GM13976 (cell line): ENCODE measurements at regions not wholly inside any gene's neighbourhood (a gene's known extent, or its start where the extent isn't known, plus 50 kb on each side); places are given as distances from the start of the nearest gene placed in this dataset.

Experiments
- DNase-seq: peaks from one replicate; pipeline ENCODE4 v3.0.0; 2012; ENCODE audit warnings: low spot score
- CTCF ChIP-seq: IDR thresholded peaks from 2 replicates; pipeline ENCODE4 v1.5.1; 2012; ENCODE audit warnings: borderline replicate concordance, mild to moderate bottlenecking; ENCODE audit not compliant: insufficient read depth; ENCODE audit errors: extremely low read depth, missing control alignments, control extremely low read depth
- in situ Hi-C: fragments of 300-500 bp; cut with MboI; formaldehyde crosslinking; loops from one replicate; pipeline ENCODE4 v1.12.0; 2022; ENCODE audit warnings: low sequenced_read_pairs, mixed read lengths, inconsistent platforms; ENCODE audit not compliant: unreplicated experiment

DNA sequence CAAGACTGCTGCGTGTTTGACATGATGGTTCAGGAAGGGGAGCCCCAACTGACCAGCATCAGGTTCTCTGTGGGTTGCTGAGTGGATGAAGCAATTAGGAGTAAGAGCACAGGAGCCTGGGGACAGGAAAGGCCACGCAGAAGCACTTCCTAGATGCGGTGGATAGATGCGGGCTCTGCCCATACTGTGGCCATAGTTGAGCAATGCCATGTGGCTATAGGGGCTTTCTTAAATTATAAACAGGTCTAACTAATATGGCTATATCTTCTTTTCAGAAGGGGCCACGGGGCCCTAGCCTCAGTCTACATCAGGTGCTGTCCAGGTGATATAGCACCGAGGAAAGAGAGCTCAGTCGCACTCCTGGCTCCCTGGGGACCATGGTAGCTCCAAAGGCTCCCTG, 198.6 kb downstream of the GADD45G start:
- in situ Hi-C loops: no loop called here
- TF ChIP-seq CTCF: no peak
- no peak for DNase-seq

DNA sequence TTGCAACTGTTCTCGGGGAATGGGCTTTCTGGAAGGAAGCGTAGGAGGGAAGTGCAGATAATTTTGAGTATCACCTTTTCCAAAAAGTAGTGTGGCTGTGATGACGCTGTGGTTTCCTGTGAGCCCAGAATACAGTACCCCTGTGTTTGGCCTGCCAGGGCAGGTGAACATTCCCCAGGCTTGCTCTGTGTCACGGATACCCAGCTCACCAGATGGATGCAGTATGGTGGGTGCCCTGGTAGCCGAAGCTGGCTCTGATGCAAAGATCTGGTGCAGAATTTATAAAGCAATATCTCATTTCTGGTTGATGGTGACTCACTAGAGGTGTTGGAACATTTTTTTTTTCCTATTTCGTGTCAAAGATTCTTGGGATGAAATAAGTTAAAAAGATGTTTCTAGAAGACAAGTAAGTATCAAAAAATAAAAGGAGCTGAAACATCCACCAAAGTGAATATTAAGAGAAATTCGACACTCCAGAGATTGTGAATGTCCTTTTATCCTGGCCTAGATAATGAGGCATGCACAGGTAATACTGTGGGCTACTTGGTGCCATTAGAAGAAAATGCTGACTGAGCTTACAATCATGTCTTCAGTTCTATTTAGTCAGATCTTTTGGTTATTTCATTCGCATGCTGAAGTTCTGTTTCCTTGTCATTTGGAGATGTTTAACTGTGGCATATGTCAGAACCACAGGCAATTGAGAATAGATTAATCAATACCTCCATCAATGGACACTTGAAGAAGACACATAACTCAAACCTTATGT, 200.1 kb downstream of the GADD45G start:
- no peak for DNase-seq
- in situ Hi-C loops: no loop called here
- no peak for TF ChIP-seq CTCF

- no peak for TF ChIP-seq CTCF
- in situ Hi-C loops: no loop called here
- DNase-seq: no peak
Measured at GRCh38 chr9:89805571-89806292, 200.9 kb downstream of the GADD45G start.

- DNase-seq: no peak
- in situ Hi-C loops: no loop called here
- no peak for TF ChIP-seq CTCF
Measured at GRCh38 chr9:89806371-89807100, 201.7 kb downstream of the GADD45G start.

GRCh38 chr9:89807101-89807395, 202.2 kb downstream of the GADD45G start:
- no peak for TF ChIP-seq CTCF
- no peak for DNase-seq
- in situ Hi-C loops: no loop called here

DNA sequence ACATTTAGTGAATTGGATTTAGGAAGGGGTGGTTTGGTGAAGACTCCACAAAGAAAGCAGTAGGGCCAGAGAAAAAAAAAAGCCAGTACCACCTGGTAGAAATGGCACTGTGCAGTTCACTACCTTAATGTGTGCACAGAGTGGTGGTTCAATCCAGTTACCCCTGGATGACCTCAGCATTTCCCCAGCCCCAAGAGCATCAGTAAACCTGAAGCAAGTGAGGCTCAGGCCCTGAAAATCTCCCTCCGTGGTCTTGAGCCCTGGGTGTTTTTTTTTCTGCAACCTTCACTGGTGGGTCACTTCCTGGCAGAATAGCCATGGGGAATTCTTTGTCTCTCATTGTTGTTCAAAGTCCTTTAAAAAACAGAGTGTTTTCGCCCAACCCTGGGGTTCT, 202.9 kb downstream of the GADD45G start:
- in situ Hi-C loops: no loop called here
- no peak for DNase-seq
- TF ChIP-seq CTCF: no peak
